Esophagus squamous epithelium (tissue), 5 donors: ENCODE measurements at regions not wholly inside any gene's neighbourhood (a gene's known extent, or its start where the extent isn't known, plus 50 kb on each side); places are given as distances from the start of the nearest gene placed in this dataset.

Experiments
- DNase-seq: peaks from one replicate; lab custom pipeline; 2025; lab: John Stamatoyannopoulos, UW
- H3K27ac ChIP-seq, 4 donors: fragments of 200-600 bp; sonication (generic); one replicate each; pipeline ENCODE4 v1.5.1; 2016 to 2019; ENCODE audit warnings: mild to moderate bottlenecking in 1 of 4
- H3K27me3 ChIP-seq, 4 donors: fragments of 200-600 bp; sonication (generic); 1 replicate in 3 of 4; 2 replicates in 1 of 4; pipeline versions ENCODE4 v1.5.1 to v1.6.0; 2017 to 2021; ENCODE audit warnings: antibody characterized with exemption in 1 of 4
- H3K36me3 ChIP-seq, 3 donors: fragments of 200-600 bp; sonication (generic); one replicate each; pipeline ENCODE4 v1.5.1; 2016 to 2019
- H3K4me1 ChIP-seq, 3 donors: fragments of 200-600 bp; sonication (generic); one replicate each; pipeline ENCODE4 v1.5.1; 2017 to 2019
- H3K4me3 ChIP-seq, 4 donors: fragments of 200-600 bp; sonication (generic); 1 replicate in 3 of 4; 2 replicates in 1 of 4; pipeline ENCODE4 v1.5.1; 2016 to 2019; ENCODE audit warnings: mild to moderate bottlenecking in 2 of 4, moderate library complexity in 1 of 4
- H3K9me3 ChIP-seq, 3 donors: fragments of 200-600 bp; sonication (generic); one replicate each; pipeline ENCODE4 v1.5.1; 2016 to 2019
- CTCF ChIP-seq, 6 experiments: fragments of 450-650 bp in 4 of 6; fragments of 200-600 bp in 2 of 6; sonication (generic) in 2 of 6; IDR thresholded peaks; one replicate each; pipeline ENCODE4 v1.5.1; 2016 to 2019; ENCODE audit warnings: antibody characterized with exemption in 6 of 6, mild to moderate bottlenecking in 4 of 6, moderate library complexity in 4 of 6
- POLR2A ChIP-seq, 4 donors: fragments of 450-650 bp; IDR thresholded peaks; one replicate each; pipeline ENCODE4 v1.6.1; 2017; ENCODE audit warnings: antibody characterized with exemption in 4 of 4, mild to moderate bottlenecking in 4 of 4, moderate library complexity in 3 of 4
- WGBS, 2 donors: methylation state at CpG; one replicate each; pipeline ENCODE4 v1.1.5; 2018; 5-methylcytosine and 5-hydroxymethylcytosine counted together
- intact Hi-C: fragments of 100-400 bp; cut with DNase I; formaldehyde crosslinking; loops from one replicate; pipeline ENCODE4 v1.15.0; 2022
- donor health status: DM: yes; HTN: yes; CAD: no.

GRCh38 chr18:37854396-37854795 lies 288.8 kb upstream of the CELF4 start:
- Histone ChIP-seq H3K4me1 (no peaks in the 10 kb centered on the region), H3K9me3 (no peaks in the 10 kb centered on the region), H3K4me3 (no peak overlapping the region), H3K27me3 (no peaks in the 10 kb centered on the region), H3K27ac (no peak overlapping the region), H3K36me3 (no peaks in the 10 kb centered on the region)
- TF ChIP-seq CTCF (IDR thresholded peaks at IDR 0.05) = no peak
- no peak for TF ChIP-seq POLR2A (IDR thresholded peaks at IDR 0.05)
- intact Hi-C loops = no loop called here
- 57 to 71% methylated on average over 3 of the region's 3 CpGs for WGBS, 2 donors
- no peak for DNase-seq

GRCh38 chr18:37853706-37854105 lies 288.1 kb upstream of the CELF4 start:
- no peak overlapping the region for H3K4me3 ChIP-seq
- no peaks in the 10 kb centered on the region for H3K27me3 ChIP-seq
- H3K9me3 ChIP-seq = no peaks in the 10 kb centered on the region
- TF ChIP-seq CTCF (IDR thresholded peaks at IDR 0.05) = no peak
- TF ChIP-seq POLR2A (IDR thresholded peaks at IDR 0.05) = no peak
- no peaks in the 10 kb centered on the region for H3K4me1 ChIP-seq
- H3K27ac ChIP-seq = no peak overlapping the region
- intact Hi-C loops = no loop called here
- H3K36me3 ChIP-seq = no peaks in the 10 kb centered on the region
- DNase-seq = no peak
- WGBS, 2 donors = 51 to 78% methylated on average over 3 of the region's 3 CpGs

- Histone ChIP-seq H3K4me1 (no peaks in the 10 kb centered on the region), H3K27me3 (no peaks in the 10 kb centered on the region), H3K4me3 (no peak overlapping the region), H3K27ac (no peak overlapping the region), H3K9me3 (no peaks in the 10 kb centered on the region), H3K36me3 (no peaks in the 10 kb centered on the region)
- intact Hi-C loops = no loop called here
- WGBS, 2 donors = 70 to 80% methylated on average over 4 of the region's 4 CpGs
- DNase-seq = no peak
- TF ChIP-seq CTCF (IDR thresholded peaks at IDR 0.05) = no peak
- no peak for TF ChIP-seq POLR2A (IDR thresholded peaks at IDR 0.05)
These were observed 286.9 kb upstream of the CELF4 start for GRCh38 chr18:37852464-37852863.

GRCh38 chr18:37847544-37847943 lies 281.9 kb upstream of the CELF4 start:
- TF ChIP-seq POLR2A (IDR thresholded peaks at IDR 0.05) (no peak), CTCF (IDR thresholded peaks at IDR 0.05) (no peak)
- DNase-seq = no peak
- intact Hi-C loops = no loop called here
- Histone ChIP-seq H3K27ac (no peak overlapping the region), H3K9me3 (no peaks in the 10 kb centered on the region), H3K27me3 (no peaks in the 10 kb centered on the region), H3K4me1 (no peaks in the 10 kb centered on the region), H3K36me3 (no peaks in the 10 kb centered on the region), H3K4me3 (no peak overlapping the region)
- 57 to 70% methylated on average over 3 of the region's 3 CpGs for whole genome bisulfite sequencing, 2 donors

GRCh38 chr18:37846996-37847395 lies 281.4 kb upstream of the CELF4 start:
- H3K4me1 ChIP-seq = no peaks in the 10 kb centered on the region
- no peak overlapping the region for H3K4me3 ChIP-seq
- H3K36me3 ChIP-seq = no peaks in the 10 kb centered on the region
- no peak for DNase-seq
- no peaks in the 10 kb centered on the region for H3K9me3 ChIP-seq
- H3K27ac ChIP-seq = no peak overlapping the region
- TF ChIP-seq CTCF (IDR thresholded peaks at IDR 0.05) (no peak), POLR2A (IDR thresholded peaks at IDR 0.05) (no peak)
- 45 to 75% methylated on average over 3 of the region's 3 CpGs for WGBS, 2 donors
- H3K27me3 ChIP-seq = no peaks in the 10 kb centered on the region
- intact Hi-C loops = no loop called here
